Limb (tissue), 2 donors: ENCODE measurements at regions not wholly inside any gene's neighbourhood (a gene's known extent, or its start where the extent isn't known, plus 50 kb on each side); places are given as distances from the start of the nearest gene placed in this dataset.

Source experiments
- DNase-seq, 2 donors: peaks; one replicate each; pipeline ENCODE4 v3.0.0-alpha.2; 2016; ENCODE audit errors: extremely low spot score in 2 of 2

DNA sequence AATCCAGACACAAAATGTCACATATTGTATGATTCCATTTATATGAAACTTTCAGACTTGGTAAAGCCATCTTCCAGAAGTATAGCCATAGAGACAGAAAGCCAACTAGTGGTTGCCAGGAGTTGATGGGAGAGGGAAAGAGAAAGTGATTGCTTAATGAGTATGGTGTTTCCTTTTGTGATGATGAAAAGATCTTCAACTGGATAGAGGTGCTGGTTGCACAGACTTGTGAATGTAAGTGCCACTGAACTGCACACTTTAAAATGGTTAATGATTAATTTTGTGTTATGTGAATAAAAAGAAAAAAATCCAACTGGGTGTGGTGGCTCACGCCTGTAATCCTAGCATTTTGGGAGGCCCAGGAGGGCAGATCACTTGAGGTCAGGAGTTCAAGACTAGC is 135.3 kb upstream of the SLC1A4 start:
- no peak for DNase-seq

GRCh38 chr2:64854773-64855237 is 134.4 kb upstream of the SLC1A4 start:
- no peak for DNase-seq

GRCh38 chr2:64857581-64858471 is 131.4 kb upstream of the SLC1A4 start:
- DNase-seq = peak; percentile 51 to 73

GRCh38 chr2:64858541-64859311 is 130.5 kb upstream of the SLC1A4 start:
- no peak for DNase-seq

- peak; percentile 75 to 81 for DNase-seq
Observed at GRCh38 chr2:64859312-64860212, 129.6 kb upstream of the SLC1A4 start.

DNA sequence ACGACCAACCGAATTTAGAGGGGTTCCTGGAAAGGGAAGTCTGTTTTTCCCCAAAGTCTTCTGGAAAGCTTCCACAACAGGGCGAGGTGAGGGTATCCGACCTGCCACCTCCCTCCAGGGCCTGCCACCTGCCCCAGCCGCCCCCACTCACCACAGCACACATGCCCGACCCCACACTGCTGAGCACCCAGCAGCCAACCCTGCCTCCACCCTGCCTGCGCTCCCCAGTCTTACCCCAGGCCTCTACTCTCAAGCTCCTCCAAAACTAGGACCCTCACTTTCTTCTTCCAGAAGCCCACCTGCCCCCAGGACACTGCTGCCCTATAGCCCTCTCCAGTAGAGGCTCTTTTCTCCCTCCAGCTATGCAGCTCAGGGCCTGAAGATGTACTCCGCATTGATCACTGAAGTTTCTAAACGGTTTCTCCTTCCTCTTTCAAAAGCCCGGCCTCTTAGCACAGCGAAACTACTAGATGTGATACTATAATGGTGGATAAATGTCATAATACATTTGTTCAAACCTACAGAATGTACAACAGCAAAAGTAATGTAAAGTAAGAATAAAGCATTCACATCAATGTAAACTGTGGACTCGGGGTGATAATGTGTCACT is 128.8 kb upstream of the SLC1A4 start:
- no peak for DNase-seq

GRCh38 chr2:64860936-64861335 is 128.3 kb upstream of the SLC1A4 start:
- DNase-seq = no peak

DNA sequence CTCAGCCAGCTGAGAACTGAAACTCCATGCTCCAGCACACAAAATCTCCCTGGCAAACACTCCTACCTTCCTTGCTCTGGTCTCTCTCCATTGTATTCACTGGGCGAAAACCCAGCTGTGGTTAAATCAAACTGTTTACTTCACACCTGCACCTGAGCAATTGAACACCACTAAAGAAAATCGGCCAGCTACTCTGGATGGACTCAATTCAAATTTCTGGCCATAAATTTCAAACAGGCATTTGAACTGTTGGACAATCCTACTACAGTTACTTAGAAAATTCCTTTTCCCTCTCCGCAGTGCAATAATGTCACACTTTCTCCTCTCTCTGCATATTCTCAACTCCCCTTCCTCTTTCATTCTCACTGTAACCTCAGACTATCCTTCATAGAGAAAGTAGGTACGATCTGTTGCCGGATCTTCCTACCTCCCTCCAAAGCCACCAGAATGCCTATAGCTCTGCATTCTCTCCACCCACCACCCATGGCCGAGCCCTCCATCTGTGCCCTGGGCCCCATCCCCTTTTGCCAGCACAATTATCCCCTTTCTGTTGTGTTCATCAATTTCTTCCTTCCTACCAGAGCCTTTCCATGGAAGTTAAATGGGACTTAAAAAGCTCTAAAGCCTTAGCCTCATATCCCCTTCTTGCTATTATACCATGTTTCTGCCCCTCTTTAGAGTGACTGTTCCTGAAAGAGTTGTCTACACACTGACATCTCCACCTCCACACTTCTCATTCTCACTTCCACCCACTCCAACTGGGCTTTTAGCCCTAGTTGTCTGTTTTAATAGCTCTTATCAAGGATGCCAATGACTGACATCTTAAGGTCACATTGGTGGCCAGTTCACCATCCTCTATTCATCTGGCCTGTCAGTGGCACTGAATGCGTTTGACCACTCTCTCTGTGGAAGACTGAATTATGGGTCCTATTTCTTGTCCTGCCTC is 127.5 kb upstream of the SLC1A4 start:
- no peak for DNase-seq

GRCh38 chr2:64862623-64863022 is 126.6 kb upstream of the SLC1A4 start:
- DNase-seq = no peak

- no peak for DNase-seq
Observed at GRCh38 chr2:64863097-64863820, 125.9 kb upstream of the SLC1A4 start.

DNA sequence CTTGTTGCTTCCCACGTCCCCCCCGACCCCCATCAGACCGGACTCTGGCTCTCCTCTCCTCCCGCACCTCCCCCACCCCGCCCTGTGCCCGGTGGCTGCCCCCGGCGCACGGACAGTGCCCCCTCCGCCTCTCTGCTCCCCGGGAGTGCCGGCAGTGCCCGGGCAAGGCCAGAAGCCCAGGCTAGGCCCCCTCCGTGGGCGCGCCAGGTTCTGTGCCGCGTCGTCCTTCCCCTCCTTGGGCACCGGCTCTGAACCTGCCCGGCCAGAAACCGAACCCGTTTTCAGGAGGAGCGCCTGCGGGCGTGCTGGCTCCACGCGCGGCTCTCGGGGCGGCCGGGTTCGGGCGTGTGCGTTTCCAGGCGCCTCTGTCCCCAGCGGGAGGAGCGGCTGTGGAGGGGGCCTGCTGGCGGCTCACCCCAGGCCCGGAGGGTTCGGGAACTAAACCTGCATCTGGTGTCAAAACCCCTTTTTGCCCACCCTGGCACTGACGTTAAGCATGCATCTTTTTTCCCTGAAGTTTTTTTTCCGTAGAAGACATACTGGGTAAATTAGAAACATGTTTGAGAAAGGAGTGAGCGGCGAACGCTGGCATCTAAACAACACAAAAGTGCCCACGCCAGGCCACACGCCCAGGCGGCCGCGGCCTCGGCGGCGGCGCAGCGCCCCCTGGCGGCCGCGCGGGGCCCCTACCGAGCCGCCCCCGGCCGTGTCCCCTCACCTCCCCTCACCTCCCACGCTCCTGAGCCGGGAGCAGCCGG is 123.9 kb upstream of the SLC1A4 start:
- peak; percentile 67 to 85 for DNase-seq

DNA sequence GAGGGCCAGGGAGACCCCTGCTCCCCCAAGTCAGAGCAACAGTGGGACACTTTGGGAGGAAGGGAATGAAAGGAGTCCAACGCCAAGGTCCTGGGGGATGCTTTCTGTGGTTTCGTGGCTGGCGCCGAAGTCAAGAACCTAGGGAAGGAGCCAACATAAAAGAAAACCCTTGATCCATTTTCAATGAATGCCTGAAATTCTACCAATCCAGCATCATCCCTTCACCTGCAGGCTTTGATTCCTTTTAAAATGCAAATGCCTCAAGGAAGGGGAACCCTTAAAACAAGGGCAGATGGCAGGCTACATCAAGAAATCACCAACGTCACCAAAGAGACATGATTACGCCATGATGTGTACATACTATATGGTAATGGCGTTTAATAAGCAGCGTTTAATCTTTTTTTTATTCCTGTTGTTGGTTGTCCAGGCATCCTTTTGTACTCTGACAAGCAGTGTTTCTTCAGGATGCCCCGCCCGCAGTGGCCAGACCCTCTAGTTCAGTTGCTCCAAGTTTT is 123.3 kb upstream of the SLC1A4 start:
- DNase-seq = no peak

DNA sequence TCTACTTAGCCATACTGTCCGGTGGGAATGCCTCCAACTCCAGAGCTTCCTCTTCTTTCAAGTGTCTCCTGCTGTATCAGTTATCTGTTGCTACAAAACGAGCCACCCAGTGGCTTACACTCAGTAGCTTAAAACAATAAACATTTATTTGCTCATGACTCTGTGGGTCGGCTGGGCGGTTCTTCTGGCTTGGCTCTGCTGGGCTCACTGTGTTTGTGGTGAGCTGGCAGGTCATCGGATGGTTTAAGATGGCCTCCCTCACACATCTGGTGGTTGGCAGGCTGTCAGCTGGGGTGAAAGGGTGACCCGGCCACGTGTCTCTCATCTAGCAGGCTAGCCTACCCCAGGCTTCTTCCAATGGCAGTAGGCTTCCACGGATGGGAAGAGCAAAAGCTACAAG is 122.4 kb upstream of the SLC1A4 start:
- DNase-seq = no peak

- DNase-seq = no peak
Observed at GRCh38 chr2:64867253-64867996, 121.8 kb upstream of the SLC1A4 start.

DNA sequence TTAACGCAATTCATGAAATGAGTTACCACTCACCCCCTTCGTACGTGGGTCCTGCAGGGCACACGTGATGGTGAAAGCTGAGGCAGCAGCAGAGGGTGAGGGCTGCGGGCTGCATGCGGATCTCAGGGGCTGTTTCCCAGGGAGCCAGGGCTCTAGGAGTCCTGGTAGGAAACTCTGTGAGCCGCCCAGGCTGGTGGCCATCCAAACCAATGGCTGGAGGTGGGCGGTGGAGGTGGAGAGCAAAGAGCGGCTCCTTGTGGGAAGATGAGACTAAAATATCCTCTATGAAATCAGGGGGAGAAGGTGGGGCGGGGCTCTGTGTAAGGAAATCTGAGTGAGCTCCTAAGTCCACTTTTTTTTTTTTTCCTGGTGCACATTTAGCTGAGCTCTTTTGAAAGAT is 120.1 kb upstream of the SLC1A4 start:
- DNase-seq = no peak

DNA sequence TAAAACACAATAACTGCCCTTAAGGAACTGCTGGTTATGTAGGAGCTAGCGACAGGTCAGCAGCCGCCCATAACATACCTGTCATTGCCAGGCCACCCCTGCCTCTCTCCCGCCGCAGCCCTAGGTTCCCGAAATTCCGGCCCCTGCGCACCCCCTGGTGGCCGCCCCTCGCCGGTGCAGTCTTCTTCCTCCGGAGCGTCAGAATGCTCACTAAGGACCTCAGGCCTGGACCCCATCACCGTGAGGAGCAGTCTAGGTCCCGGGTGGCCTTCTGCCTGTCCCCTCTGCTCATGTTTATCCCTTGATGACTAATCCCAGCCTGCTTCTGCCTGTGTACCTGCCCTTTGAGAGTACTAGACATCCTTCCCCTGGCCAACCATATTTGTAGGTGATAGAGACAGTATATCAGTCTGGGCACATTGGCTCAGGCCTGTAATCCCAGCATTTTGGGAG is 115.7 kb upstream of the SLC1A4 start:
- peak in 1 of 2 donors; percentile 89 for DNase-seq

GRCh38 chr2:64874593-64874992 is 114.6 kb upstream of the SLC1A4 start:
- DNase-seq = no peak
